DND-41 (cell line): ENCODE measurements at regions not wholly inside any gene's neighbourhood (a gene's known extent, or its start where the extent isn't known, plus 50 kb on each side); places are given as distances from the start of the nearest gene placed in this dataset.

Source experiments
- ATAC-seq: fragments of 200-7000 bp; cut with Tn5 transposase; 3 replicates; pipeline ENCODE4 v1.9.1; 2021; ENCODE audit warnings: low read depth; ENCODE audit not compliant: insufficient read depth
- DNase-seq: peaks from one replicate; pipeline ENCODE4 v3.0.0-alpha.2; 2020
- H2AFZ ChIP-seq: 2 replicates; pipeline ENCODE4 v1.6.0; 2012; ENCODE audit warnings: low read depth, low read length
- H3K27ac ChIP-seq: 2 replicates; pipeline ENCODE4 v1.5.1; 2012; ENCODE audit warnings: low read length, inconsistent platforms
- H3K27me3 ChIP-seq: fragments of 200-600 bp; sonication (generic); 2 replicates; pipeline ENCODE4 v1.6.0; 2012; ENCODE audit warnings: low read length, mild to moderate bottlenecking, inconsistent platforms; ENCODE audit not compliant: insufficient read depth, poor library complexity
- H3K36me3 ChIP-seq: 2 replicates; pipeline ENCODE4 v1.5.1; 2012; ENCODE audit warnings: low read length, inconsistent platforms; ENCODE audit not compliant: insufficient read depth
- H3K4me1 ChIP-seq: 2 replicates; pipeline ENCODE4 v1.5.1; 2012; ENCODE audit warnings: mild to moderate bottlenecking, low read length; ENCODE audit not compliant: insufficient read depth
- H3K4me2 ChIP-seq: 2 replicates; pipeline ENCODE4 v1.6.0; 2012; ENCODE audit warnings: mild to moderate bottlenecking, moderate library complexity, low read length, inconsistent platforms; ENCODE audit not compliant: insufficient read depth
- H3K4me3 ChIP-seq, 2 experiments: fragments of 200-600 bp in 1 of 2; shearing (Covaris generic) in 1 of 2; 2 replicates each; pipeline ENCODE4 v1.5.1; 2012 to 2016; ENCODE audit warnings: inconsistent platforms in 2 of 2, low read length in 2 of 2, mild to moderate bottlenecking in 2 of 2, low read depth in 1 of 2, moderate library complexity in 1 of 2
- H3K79me2 ChIP-seq: 2 replicates; pipeline ENCODE4 v1.6.0; 2012; ENCODE audit warnings: low read length, inconsistent platforms; ENCODE audit not compliant: insufficient read depth
- H3K9ac ChIP-seq: 2 replicates; pipeline ENCODE4 v1.6.0; 2012; ENCODE audit warnings: low read depth, mild to moderate bottlenecking, inconsistent platforms, low read length, moderate library complexity
- H3K9me3 ChIP-seq: 2 replicates; pipeline ENCODE4 v1.5.1; 2012; ENCODE audit warnings: low read length, moderate library complexity, mild to moderate bottlenecking, inconsistent platforms; ENCODE audit not compliant: insufficient read depth, severe bottlenecking
- H4K20me1 ChIP-seq: 2 replicates; pipeline ENCODE4 v1.6.0; 2012; ENCODE audit warnings: low read length; ENCODE audit not compliant: insufficient read depth
- CTCF ChIP-seq: IDR thresholded peaks from 2 replicates; pipeline ENCODE4 v1.5.1; 2012; ENCODE audit warnings: borderline replicate concordance, low read length, moderate library complexity, mild to moderate bottlenecking; ENCODE audit not compliant: poor library complexity, severe bottlenecking; ENCODE audit errors: extremely low read depth
- EZH2 ChIP-seq: IDR thresholded peaks from 3 replicates; pipeline ENCODE4 v1.6.1; 2012; ENCODE audit warnings: borderline replicate concordance, low read depth, mild to moderate bottlenecking, moderate library complexity, low read length, inconsistent platforms; ENCODE audit not compliant: severe bottlenecking

- no peak overlapping the region for H3K27ac ChIP-seq
- H3K36me3 ChIP-seq = no peaks in the 10 kb centered on the region
- H2AFZ ChIP-seq = no peak overlapping the region
- H3K79me2 ChIP-seq = no peaks in the 10 kb centered on the region
- no peaks in the 10 kb centered on the region for H4K20me1 ChIP-seq
- TF ChIP-seq CTCF = no peak
- TF ChIP-seq EZH2 = no peak
- no peak overlapping the region for H3K4me2 ChIP-seq
- H3K9me3 ChIP-seq = no peaks in the 10 kb centered on the region
- ATAC-seq (no peak), DNase-seq (no peak)
- H3K4me1 ChIP-seq = no peaks in the 10 kb centered on the region
- H3K9ac ChIP-seq = no peak overlapping the region
- H3K4me3 ChIP-seq = no peak overlapping the region
- no peaks in the 10 kb centered on the region for H3K27me3 ChIP-seq
Observed at GRCh38 chr12:42834062-42834461, 244.5 kb upstream of the PRICKLE1 start.

GRCh38 chr12:42828836-42829235 is 239.3 kb upstream of the PRICKLE1 start:
- H4K20me1 ChIP-seq = no peaks in the 10 kb centered on the region
- H3K9ac ChIP-seq = no peak overlapping the region
- H3K36me3 ChIP-seq = no peaks in the 10 kb centered on the region
- H3K79me2 ChIP-seq = no peaks in the 10 kb centered on the region
- no peaks in the 10 kb centered on the region for H3K27me3 ChIP-seq
- ATAC-seq (no peak), DNase-seq (no peak)
- H3K4me3 ChIP-seq = no peak overlapping the region
- no peaks in the 10 kb centered on the region for H3K9me3 ChIP-seq
- no peak overlapping the region for H2AFZ ChIP-seq
- TF ChIP-seq CTCF = no peak
- no peak for TF ChIP-seq EZH2
- no peak overlapping the region for H3K4me2 ChIP-seq
- no peak overlapping the region for H3K27ac ChIP-seq
- H3K4me1 ChIP-seq = no peaks in the 10 kb centered on the region

- Histone ChIP-seq H3K27me3 (no peaks in the 10 kb centered on the region), H3K36me3 (no peaks in the 10 kb centered on the region), H3K9me3 (no peaks in the 10 kb centered on the region), H3K4me1 (no peaks in the 10 kb centered on the region), H3K9ac (no peak overlapping the region), H3K4me2 (no peak overlapping the region), H2AFZ (no peak overlapping the region), H3K79me2 (no peaks in the 10 kb centered on the region), H4K20me1 (no peaks in the 10 kb centered on the region), H3K4me3 (no peak overlapping the region), H3K27ac (no peak overlapping the region)
- no peak for DNase-seq
- no peak for TF ChIP-seq CTCF
- TF ChIP-seq EZH2 = no peak
- ATAC-seq = no peak
Observed at GRCh38 chr12:42824327-42824726, 234.8 kb upstream of the PRICKLE1 start.

GRCh38 chr12:42823679-42824078 is 234.1 kb upstream of the PRICKLE1 start:
- Histone ChIP-seq H2AFZ (no peak overlapping the region), H3K27ac (no peak overlapping the region), H3K4me1 (no peaks in the 10 kb centered on the region), H3K36me3 (no peaks in the 10 kb centered on the region), H3K4me3 (no peak overlapping the region), H4K20me1 (no peaks in the 10 kb centered on the region), H3K4me2 (no peak overlapping the region), H3K27me3 (no peaks in the 10 kb centered on the region), H3K9me3 (no peaks in the 10 kb centered on the region), H3K79me2 (no peaks in the 10 kb centered on the region), H3K9ac (no peak overlapping the region)
- DNase-seq (no peak), ATAC-seq (no peak)
- TF ChIP-seq EZH2 = no peak
